ENCODE measurements at regions not wholly inside any gene's neighbourhood (a gene's known extent, or its start where the extent isn't known, plus 50 kb on each side); places are given as distances from the start of the nearest gene placed in this dataset.

- Histone ChIP-seq H3K4me3 (no peak overlapping the region), H3K36me3 (ENCODE audit: low read depth, missing control alignments) (no peaks in the 10 kb centered on the region), H3K4me1 (no peaks in the 10 kb centered on the region), H3K27ac (no peak overlapping the region), H3K27me3 (no peaks in the 10 kb centered on the region), H3K9me3 (no peaks in the 10 kb centered on the region)
- intact Hi-C loops (cut with DNase I; ENCODE audit: low total_unique reads) = no loop called here
- TF ChIP-seq CTCF (IDR thresholded peaks at IDR 0.05) (no peak), POLR2A (IDR thresholded peaks at IDR 0.05) (no peak)
- DNase-seq = no peak
These were observed 66.4 kb upstream of the GDF10 start for GRCh38 chr10:47233631-47234030.

- intact Hi-C loops (cut with DNase I; ENCODE audit: low total_unique reads) = no loop called here
- no peak for TF ChIP-seq CTCF (IDR thresholded peaks at IDR 0.05)
- TF ChIP-seq POLR2A (IDR thresholded peaks at IDR 0.05) = no peak
- no peak for DNase-seq
- Histone ChIP-seq H3K27me3 (no peaks in the 10 kb centered on the region), H3K4me3 (no peak overlapping the region), H3K4me1 (no peaks in the 10 kb centered on the region), H3K27ac (no peak overlapping the region), H3K9me3 (no peaks in the 10 kb centered on the region), H3K36me3 (ENCODE audit: low read depth, missing control alignments) (no peaks in the 10 kb centered on the region)
- 50 to 69% methylated on average over 1 of the region's 1 CpG for WGBS, 2 donors
These were observed 64.5 kb upstream of the GDF10 start for GRCh38 chr10:47235484-47235883.

GRCh38 chr10:47237316-47238260 lies 62.4 kb upstream of the GDF10 start:
- no peak overlapping the region for H3K4me3 ChIP-seq
- WGBS, 2 donors = 81 to 89% methylated on average over 9 to 10 of the region's 10 CpGs
- no peaks in the 10 kb centered on the region for H3K27me3 ChIP-seq
- no peaks in the 10 kb centered on the region for H3K36me3 ChIP-seq (ENCODE audit: low read depth, missing control alignments)
- no peaks in the 10 kb centered on the region for H3K4me1 ChIP-seq
- TF ChIP-seq POLR2A (IDR thresholded peaks at IDR 0.05) (no peak), CTCF (IDR thresholded peaks at IDR 0.05) (no peak)
- H3K9me3 ChIP-seq = no peaks in the 10 kb centered on the region
- intact Hi-C loops (cut with DNase I; ENCODE audit: low total_unique reads) = no loop called here
- DNase-seq = no peak
- no peak overlapping the region for H3K27ac ChIP-seq

- H3K27me3 ChIP-seq = no peaks in the 10 kb centered on the region
- no peaks in the 10 kb centered on the region for H3K4me1 ChIP-seq
- TF ChIP-seq POLR2A (IDR thresholded peaks at IDR 0.05) (no peak), CTCF (IDR thresholded peaks at IDR 0.05) (no peak)
- H3K27ac ChIP-seq = no peak overlapping the region
- H3K4me3 ChIP-seq = no peak overlapping the region
- DNase-seq = no peak
- H3K9me3 ChIP-seq = no peaks in the 10 kb centered on the region
- H3K36me3 ChIP-seq (ENCODE audit: low read depth, missing control alignments) = no peaks in the 10 kb centered on the region
- intact Hi-C loops (cut with DNase I; ENCODE audit: low total_unique reads) = no loop called here
- WGBS, 2 donors = 90% methylated on average over 7 of the region's 7 CpGs
These were observed 61.5 kb upstream of the GDF10 start for GRCh38 chr10:47238331-47239095.
